Mesendoderm (in vitro differentiated cells): ENCODE measurements at regions not wholly inside any gene's neighbourhood (a gene's known extent, or its start where the extent isn't known, plus 50 kb on each side); places are given as distances from the start of the nearest gene placed in this dataset.

Source experiments
- DNase-seq: peaks from one replicate; pipeline ENCODE4 v3.0.0; 2013
- H2AK5ac ChIP-seq: 2 replicates; pipeline ENCODE4 v1.6.1; 2013; ENCODE audit warnings: low read length, inconsistent platforms
- H2BK120ac ChIP-seq: 2 replicates; pipeline ENCODE4 v1.6.1; 2013; ENCODE audit warnings: low read depth, mild to moderate bottlenecking, low read length, moderate library complexity, mixed read lengths
- H2BK15ac ChIP-seq: replicated peaks from 2 replicates; pipeline ENCODE4 v1.6.1; 2013; ENCODE audit warnings: low read depth, mild to moderate bottlenecking, moderate library complexity
- H2BK5ac ChIP-seq: 2 replicates; pipeline ENCODE4 v1.6.1; 2013; ENCODE audit warnings: low read length, inconsistent platforms
- H3K18ac ChIP-seq: 2 replicates; pipeline ENCODE4 v1.6.1; 2013; ENCODE audit warnings: mild to moderate bottlenecking, low read length, mixed read lengths
- H3K23ac ChIP-seq: one replicate; pipeline ENCODE4 v1.6.1; 2013; ENCODE audit warnings: low read length
- H3K27ac ChIP-seq: 2 replicates; pipeline ENCODE4 v1.5.1; 2013; ENCODE audit warnings: low read depth, mild to moderate bottlenecking, inconsistent platforms, low read length, moderate library complexity
- H3K27me3 ChIP-seq: 2 replicates; pipeline ENCODE4 v1.6.1; 2013; ENCODE audit warnings: low read length, control low read depth, mild to moderate bottlenecking, inconsistent platforms; ENCODE audit not compliant: insufficient read depth, poor library complexity
- H3K36me3 ChIP-seq: 2 replicates; pipeline ENCODE4 v1.6.1; 2013; ENCODE audit warnings: low read length, inconsistent platforms; ENCODE audit not compliant: control insufficient read depth, insufficient read depth
- H3K4ac ChIP-seq: one replicate; pipeline ENCODE4 v1.6.1; 2013; ENCODE audit warnings: low read depth, mild to moderate bottlenecking, low read length, moderate library complexity
- H3K4me1 ChIP-seq: 2 replicates; pipeline ENCODE4 v1.6.1; 2013; ENCODE audit warnings: low read depth, low read length, inconsistent platforms; ENCODE audit not compliant: control insufficient read depth
- H3K4me2 ChIP-seq: 2 replicates; pipeline ENCODE4 v1.6.1; 2013; ENCODE audit warnings: low read length
- H3K4me3 ChIP-seq: 2 replicates; pipeline ENCODE4 v1.5.1; 2013; ENCODE audit warnings: mild to moderate bottlenecking, low read length
- H3K56ac ChIP-seq: one replicate; pipeline ENCODE4 v1.6.1; 2013; ENCODE audit warnings: low read length
- H3K79me1 ChIP-seq: 2 replicates; pipeline ENCODE4 v1.6.1; 2013; ENCODE audit warnings: low read length, inconsistent platforms
- H3K79me2 ChIP-seq: 2 replicates; pipeline ENCODE4 v1.6.1; 2013; ENCODE audit warnings: mild to moderate bottlenecking, low read length; ENCODE audit not compliant: control insufficient read depth, insufficient read depth
- H3K9ac ChIP-seq: 2 replicates; pipeline ENCODE4 v1.6.1; 2013; ENCODE audit warnings: low read length, inconsistent platforms
- H4K5ac ChIP-seq: one replicate; pipeline ENCODE4 v1.6.1; 2013; ENCODE audit warnings: low read length
- H4K8ac ChIP-seq: one replicate; pipeline ENCODE4 v1.6.1; 2013; ENCODE audit warnings: low read depth, mild to moderate bottlenecking, control low read depth, low read length, moderate library complexity
- WGBS: extraction: QIAGEN DNeasy Blood & Tissue Kit; methylation state at CpG from one replicate; pipeline ENCODE4 v1.1.7; 2013; ENCODE audit warnings: low lambda C conversion rate, missing lambda C conversion rate; ENCODE audit not compliant: insufficient coverage; ENCODE audit errors: extremely low coverage; 5-methylcytosine and 5-hydroxymethylcytosine counted together

GRCh38 chrX:3169421-3169820 is 128.2 kb downstream of the ARSF start:
- H4K5ac ChIP-seq, result no peak overlapping the region
- H2AK5ac ChIP-seq, result no peak overlapping the region
- no peaks in the 10 kb centered on the region for H3K27me3 ChIP-seq
- H2BK5ac ChIP-seq, result no peak overlapping the region
- no peaks in the 10 kb centered on the region for H3K4me1 ChIP-seq
- no CpG with 5 or more reads among the region's 4 CpGs for WGBS
- no peak overlapping the region for H3K18ac ChIP-seq
- no peak overlapping the region for H3K56ac ChIP-seq
- no peak overlapping the region for H3K4me3 ChIP-seq
- H3K79me1 ChIP-seq, result no peaks in the 10 kb centered on the region
- no peak overlapping the region for H3K4me2 ChIP-seq
- H4K8ac ChIP-seq, result no peak overlapping the region
- H3K4ac ChIP-seq, result no peak overlapping the region
- H3K27ac ChIP-seq, result no peak overlapping the region
- H3K79me2 ChIP-seq, result no peaks in the 10 kb centered on the region
- H3K9ac ChIP-seq, result no peak overlapping the region
- DNase-seq, result no peak
- no peak overlapping the region for H3K23ac ChIP-seq
- H2BK15ac ChIP-seq, result no peak overlapping the region
- no peaks in the 10 kb centered on the region for H3K36me3 ChIP-seq
- H2BK120ac ChIP-seq, result no peak overlapping the region

- no peak for DNase-seq
- Histone ChIP-seq H3K27ac (no peak overlapping the region), H4K5ac (no peak overlapping the region), H2BK120ac (no peak overlapping the region), H3K4me3 (no peak overlapping the region), H3K18ac (no peak overlapping the region), H4K8ac (no peak overlapping the region), H3K4me1 (no peaks in the 10 kb centered on the region), H2BK5ac (no peak overlapping the region), H3K27me3 (no peaks in the 10 kb centered on the region), H3K79me1 (no peaks in the 10 kb centered on the region), H3K4me2 (no peak overlapping the region), H3K4ac (no peak overlapping the region), H3K36me3 (no peaks in the 10 kb centered on the region), H3K56ac (no peak overlapping the region), H3K9ac (no peak overlapping the region), H3K79me2 (no peaks in the 10 kb centered on the region), H2AK5ac (no peak overlapping the region), H3K23ac (no peak overlapping the region), H2BK15ac (no peak overlapping the region)
- WGBS, result no CpG with 5 or more reads among the region's 4 CpGs
Observed at GRCh38 chrX:3167771-3168170, 126.5 kb downstream of the ARSF start.

- H3K4ac ChIP-seq, result no peak overlapping the region
- H3K36me3 ChIP-seq, result no peaks in the 10 kb centered on the region
- no peak overlapping the region for H2AK5ac ChIP-seq
- H3K79me1 ChIP-seq, result no peaks in the 10 kb centered on the region
- H3K56ac ChIP-seq, result no peak overlapping the region
- no peak overlapping the region for H2BK15ac ChIP-seq
- H3K23ac ChIP-seq, result no peak overlapping the region
- H3K4me2 ChIP-seq, result no peak overlapping the region
- no peak overlapping the region for H3K18ac ChIP-seq
- no peaks in the 10 kb centered on the region for H3K27me3 ChIP-seq
- no peak overlapping the region for H3K27ac ChIP-seq
- H3K4me3 ChIP-seq, result no peak overlapping the region
- no peak overlapping the region for H2BK5ac ChIP-seq
- H3K79me2 ChIP-seq, result no peaks in the 10 kb centered on the region
- H3K9ac ChIP-seq, result no peak overlapping the region
- WGBS, result no CpG with 5 or more reads among the region's 11 CpGs
- no peaks in the 10 kb centered on the region for H3K4me1 ChIP-seq
- H2BK120ac ChIP-seq, result no peak overlapping the region
- H4K8ac ChIP-seq, result no peak overlapping the region
- no peak overlapping the region for H4K5ac ChIP-seq
- no peak for DNase-seq
Observed at GRCh38 chrX:3166670-3167455, 125.6 kb downstream of the ARSF start.

GRCh38 chrX:3165808-3166207 is 124.5 kb downstream of the ARSF start:
- no peak overlapping the region for H3K27ac ChIP-seq
- H4K5ac ChIP-seq, result no peak overlapping the region
- no peak overlapping the region for H2BK120ac ChIP-seq
- no peak overlapping the region for H2AK5ac ChIP-seq
- no peak overlapping the region for H3K18ac ChIP-seq
- H2BK5ac ChIP-seq, result no peak overlapping the region
- no peak overlapping the region for H3K4me2 ChIP-seq
- H3K4me3 ChIP-seq, result no peak overlapping the region
- DNase-seq, result no peak
- H2BK15ac ChIP-seq, result no peak overlapping the region
- WGBS, result no CpG with 5 or more reads among the region's 5 CpGs
- no peak overlapping the region for H3K56ac ChIP-seq
- no peak overlapping the region for H3K4ac ChIP-seq
- H3K4me1 ChIP-seq, result no peaks in the 10 kb centered on the region
- no peak overlapping the region for H4K8ac ChIP-seq
- H3K23ac ChIP-seq, result no peak overlapping the region
- no peaks in the 10 kb centered on the region for H3K27me3 ChIP-seq
- H3K79me1 ChIP-seq, result no peaks in the 10 kb centered on the region
- no peaks in the 10 kb centered on the region for H3K36me3 ChIP-seq
- H3K9ac ChIP-seq, result no peak overlapping the region
- H3K79me2 ChIP-seq, result no peaks in the 10 kb centered on the region
